Breast epithelium (tissue), 4 donors: ENCODE measurements at regions not wholly inside any gene's neighbourhood (a gene's known extent, or its start where the extent isn't known, plus 50 kb on each side); places are given as distances from the start of the nearest gene placed in this dataset.

ENCODE experiments used
- DNase-seq, 2 donors: peaks; one replicate each; pipeline ENCODE4 v3.0.0-alpha.2; 2019; ENCODE audit warnings: low spot score in 2 of 2
- H3K27ac ChIP-seq, 2 donors: fragments of 200-600 bp; sonication (generic) in 1 of 2; one replicate each; pipeline ENCODE4 v1.5.1; 2016 to 2019; ENCODE audit warnings: mild to moderate bottlenecking in 1 of 2
- H3K27me3 ChIP-seq, 2 donors: fragments of 200-600 bp; sonication (generic) in 1 of 2; one replicate each; pipeline versions ENCODE4 v1.5.1 to v1.6.0; 2017 to 2019; ENCODE audit warnings: control low read depth in 1 of 2, mild to moderate bottlenecking in 1 of 2
- H3K36me3 ChIP-seq: fragments of 200-600 bp; one replicate; pipeline ENCODE4 v1.5.1; 2019
- H3K4me1 ChIP-seq, 2 donors: fragments of 200-600 bp; sonication (generic); one replicate each; pipeline ENCODE4 v1.5.1; 2016 to 2019; ENCODE audit warnings: control low read depth in 1 of 2
- H3K4me3 ChIP-seq, 3 donors: fragments of 200-600 bp; sonication (generic); 1 replicate in 2 of 3; 2 replicates in 1 of 3; pipeline ENCODE4 v1.5.1; 2016 to 2019; ENCODE audit warnings: mild to moderate bottlenecking in 3 of 3, moderate library complexity in 2 of 3
- H3K9me3 ChIP-seq, 2 donors: fragments of 200-600 bp; sonication (generic) in 1 of 2; one replicate each; pipeline ENCODE4 v1.5.1; 2016 to 2019; ENCODE audit warnings: control low read depth in 1 of 2
- POLR2A ChIP-seq: fragments of 450-650 bp; IDR thresholded peaks from one replicate; pipeline ENCODE4 v1.6.1; 2016; ENCODE audit warnings: antibody characterized with exemption, mild to moderate bottlenecking, moderate library complexity
- POLR2AphosphoS5 ChIP-seq, 3 donors: sonication (generic); formaldehyde crosslinking; IDR thresholded peaks; one replicate each; pipeline ENCODE4 v1.6.1; 2017; ENCODE audit warnings: antibody characterized with exemption in 3 of 3
- intact Hi-C: fragments of 100-400 bp; cut with DNase I; formaldehyde crosslinking; loops from one replicate; pipeline ENCODE4 v1.15.1; 2023; ENCODE audit warnings: low total_unique reads
- TF ChIP-seq, protein P1 (sequence below), 3 donors: fragments of 450-650 bp; IDR thresholded peaks; one replicate each; pipeline ENCODE4 v1.5.1; 2016 to 2017; ENCODE audit warnings: antibody characterized with exemption in 3 of 3, mild to moderate bottlenecking in 3 of 3, moderate library complexity in 3 of 3

DNA sequence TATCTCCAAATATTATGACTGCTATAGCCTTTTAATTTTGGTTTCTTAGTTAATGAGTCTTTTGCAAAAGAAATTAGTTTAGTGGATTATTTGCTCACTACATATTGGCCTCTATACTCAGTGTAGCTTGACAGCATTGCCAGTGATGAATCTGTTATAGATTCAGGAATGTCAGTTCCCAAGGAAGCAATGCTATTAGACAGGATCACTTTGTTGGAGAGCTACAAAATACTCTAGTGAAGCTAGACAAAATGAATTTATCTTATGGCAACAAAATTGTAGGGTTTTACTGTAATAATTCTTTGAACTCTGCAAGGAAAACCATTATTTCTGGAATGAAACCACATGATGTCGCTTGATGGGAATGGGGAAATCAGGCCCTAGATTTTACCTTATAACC, 543.3 kb downstream of the SQOR start:
- intact Hi-C loops = no loop called here
- no peak overlapping the region for H3K27ac ChIP-seq
- H3K4me3 ChIP-seq = no peak overlapping the region
- H3K27me3 ChIP-seq = no peaks in the 10 kb centered on the region
- no peaks in the 10 kb centered on the region for H3K4me1 ChIP-seq
- no peaks in the 10 kb centered on the region for H3K36me3 ChIP-seq
- DNase-seq = no peak
- peaks cover 3 to 20% of the 10 kb centered on the region in 2 donors for H3K9me3 ChIP-seq
- TF ChIP-seq POLR2AphosphoS5 (IDR thresholded peaks at IDR 0.05) (no peak), POLR2A (no peak)
- TF ChIP-seq, protein P1, sequence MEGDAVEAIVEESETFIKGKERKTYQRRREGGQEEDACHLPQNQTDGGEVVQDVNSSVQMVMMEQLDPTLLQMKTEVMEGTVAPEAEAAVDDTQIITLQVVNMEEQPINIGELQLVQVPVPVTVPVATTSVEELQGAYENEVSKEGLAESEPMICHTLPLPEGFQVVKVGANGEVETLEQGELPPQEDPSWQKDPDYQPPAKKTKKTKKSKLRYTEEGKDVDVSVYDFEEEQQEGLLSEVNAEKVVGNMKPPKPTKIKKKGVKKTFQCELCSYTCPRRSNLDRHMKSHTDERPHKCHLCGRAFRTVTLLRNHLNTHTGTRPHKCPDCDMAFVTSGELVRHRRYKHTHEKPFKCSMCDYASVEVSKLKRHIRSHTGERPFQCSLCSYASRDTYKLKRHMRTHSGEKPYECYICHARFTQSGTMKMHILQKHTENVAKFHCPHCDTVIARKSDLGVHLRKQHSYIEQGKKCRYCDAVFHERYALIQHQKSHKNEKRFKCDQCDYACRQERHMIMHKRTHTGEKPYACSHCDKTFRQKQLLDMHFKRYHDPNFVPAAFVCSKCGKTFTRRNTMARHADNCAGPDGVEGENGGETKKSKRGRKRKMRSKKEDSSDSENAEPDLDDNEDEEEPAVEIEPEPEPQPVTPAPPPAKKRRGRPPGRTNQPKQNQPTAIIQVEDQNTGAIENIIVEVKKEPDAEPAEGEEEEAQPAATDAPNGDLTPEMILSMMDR (IDR thresholded peaks at IDR 0.05) = no peak

DNA sequence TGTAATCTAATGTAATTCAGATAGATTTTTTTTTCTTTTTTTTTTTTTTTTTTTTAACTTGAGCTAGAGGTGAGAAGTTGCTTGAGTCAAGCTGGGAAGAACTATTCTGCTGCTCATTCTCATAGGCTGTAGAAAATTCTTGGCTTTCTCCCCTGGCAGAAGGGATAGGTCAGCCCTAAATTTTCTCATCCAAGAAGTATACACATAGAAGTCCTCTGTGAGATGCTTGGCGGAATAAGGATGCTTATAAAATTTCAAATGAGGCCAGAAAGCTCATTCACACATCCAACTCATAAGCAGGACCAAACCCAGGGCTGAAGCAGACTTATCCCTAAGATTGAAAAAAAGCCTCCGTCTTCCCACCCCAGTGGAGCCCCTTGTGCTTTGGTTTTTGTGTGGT, 572.5 kb downstream of the SQOR start:
- Histone ChIP-seq H3K27ac (no peak overlapping the region), H3K4me3 (no peak overlapping the region), H3K36me3 (no peaks in the 10 kb centered on the region), H3K9me3 (peaks cover 0 to 5% of the 10 kb centered on the region in 2 donors), H3K4me1 (no peaks in the 10 kb centered on the region), H3K27me3 (no peaks in the 10 kb centered on the region)
- intact Hi-C loops = no loop called here
- TF ChIP-seq POLR2AphosphoS5 (IDR thresholded peaks at IDR 0.05) (no peak), POLR2A (no peak)
- TF ChIP-seq, protein P1 (IDR thresholded peaks at IDR 0.05) = no peak
- no peak for DNase-seq

- Histone ChIP-seq H3K9me3 (peaks cover 0 to 3% of the 10 kb centered on the region in 2 donors), H3K36me3 (no peaks in the 10 kb centered on the region), H3K27me3 (no peaks in the 10 kb centered on the region), H3K27ac (no peak overlapping the region), H3K4me1 (no peaks in the 10 kb centered on the region), H3K4me3 (no peak overlapping the region)
- intact Hi-C loops = no loop called here
- no peak for TF ChIP-seq POLR2AphosphoS5 (IDR thresholded peaks at IDR 0.05)
- TF ChIP-seq POLR2A = no peak
- TF ChIP-seq, protein P1 (IDR thresholded peaks at IDR 0.05) = no peak
- DNase-seq = no peak
Observed at GRCh38 chr15:46213551-46213950, 578.7 kb downstream of the SQOR start.

DNA sequence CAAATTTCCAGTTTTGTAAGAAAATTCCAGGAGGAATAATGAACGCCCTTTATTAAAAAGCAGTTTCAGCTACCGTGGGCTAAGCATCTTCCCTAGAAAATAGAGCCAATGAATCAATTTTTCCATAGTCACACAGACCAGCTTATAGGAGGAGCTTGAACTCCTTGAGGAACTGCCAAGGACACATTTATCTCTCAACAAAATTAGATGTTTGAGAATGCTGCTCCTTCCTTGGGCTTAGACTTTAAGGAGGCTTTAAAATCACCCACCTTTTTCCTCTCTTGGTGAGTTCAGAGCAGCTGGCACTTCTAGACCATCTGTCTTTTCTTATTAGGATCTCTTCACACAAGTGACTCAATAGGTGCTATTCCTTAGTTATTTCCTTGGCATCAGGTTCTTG, 588.0 kb downstream of the SQOR start:
- no peak overlapping the region for H3K27ac ChIP-seq
- no peaks in the 10 kb centered on the region for H3K27me3 ChIP-seq
- H3K9me3 ChIP-seq = no peaks in the 10 kb centered on the region
- intact Hi-C loops = no loop called here
- H3K4me3 ChIP-seq = no peak overlapping the region
- H3K4me1 ChIP-seq = no peaks in the 10 kb centered on the region
- no peak for TF ChIP-seq POLR2AphosphoS5 (IDR thresholded peaks at IDR 0.05)
- TF ChIP-seq, protein P1 (IDR thresholded peaks at IDR 0.05) = no peak
- no peak for TF ChIP-seq POLR2A
- no peaks in the 10 kb centered on the region for H3K36me3 ChIP-seq
- no peak for DNase-seq

DNA sequence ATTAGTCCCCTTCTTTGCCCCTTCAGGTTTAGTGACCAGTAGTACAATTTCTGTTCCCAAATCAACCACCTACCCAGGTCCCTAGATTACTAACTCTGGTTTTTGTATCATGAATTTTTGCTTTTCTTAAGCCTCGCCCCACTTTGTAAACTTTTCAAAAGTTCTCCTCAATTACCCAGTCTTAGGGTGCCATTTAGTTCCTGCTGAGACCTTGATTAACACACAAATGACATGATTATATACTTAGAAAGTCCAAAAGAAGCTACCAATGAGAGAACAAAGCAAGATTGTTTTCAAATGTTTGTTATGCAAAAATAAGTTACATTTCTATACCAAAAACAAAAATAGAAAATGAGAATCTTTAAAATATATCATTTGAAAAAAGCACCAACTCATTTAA, 594.4 kb downstream of the SQOR start:
- Histone ChIP-seq H3K27ac (no peak overlapping the region), H3K9me3 (no peaks in the 10 kb centered on the region), H3K4me1 (no peaks in the 10 kb centered on the region), H3K27me3 (no peaks in the 10 kb centered on the region), H3K36me3 (no peaks in the 10 kb centered on the region), H3K4me3 (no peak overlapping the region)
- TF ChIP-seq POLR2AphosphoS5 (IDR thresholded peaks at IDR 0.05) = no peak
- TF ChIP-seq, protein P1 (IDR thresholded peaks at IDR 0.05) = no peak
- TF ChIP-seq POLR2A = no peak
- intact Hi-C loops = no loop called here
- DNase-seq = no peak
